ENCODE measurements at regions not wholly inside any gene's neighbourhood (a gene's known extent, or its start where the extent isn't known, plus 50 kb on each side); places are given as distances from the start of the nearest gene placed in this dataset.
"Not testable (repeated sequence)": the region's sequence is repeated elsewhere in the genome, so short reads cannot be mapped to it uniquely, and the experiment has no call there.

DNA sequence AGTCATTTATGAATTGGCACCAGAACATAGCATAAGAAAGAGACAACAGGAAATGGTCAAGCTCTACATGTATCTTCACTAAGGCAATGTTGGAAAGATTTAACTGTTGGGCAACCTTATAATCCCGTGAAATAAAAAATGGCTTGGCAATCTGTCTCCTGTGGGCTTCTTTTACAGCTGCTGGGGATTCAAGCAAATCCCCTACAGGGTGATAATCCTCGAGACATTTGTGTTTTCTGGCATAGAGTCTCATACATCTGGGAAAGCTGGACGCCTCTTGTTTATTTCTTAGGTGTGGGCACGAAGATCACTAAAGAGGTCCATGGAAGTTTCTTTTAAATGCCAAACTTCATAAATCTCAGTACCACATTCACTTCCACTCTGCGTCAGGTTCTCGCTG is 82.2 kb upstream of the GPR141 start:
- ChIA-PET POLR2A (no interaction called here), CTCF (no interaction called here)
- DNase-seq (ENCODE audit: extremely low spot score): no peak
- TF ChIP-seq FOXK2 (IDR thresholded peaks at IDR 0.05) (no peak), L3MBTL2 (conservative IDR thresholded peaks at IDR 0.05) (no peak), SP1 (IDR thresholded peaks at IDR 0.05) (no peak), ELF4 (IDR thresholded peaks at IDR 0.05) (no peak), ZNF384 (IDR thresholded peaks at IDR 0.05) (no peak), FOXM1 (IDR thresholded peaks at IDR 0.05; ENCODE audit: borderline replicate concordance) (no peak), PKNOX1 (IDR thresholded peaks at IDR 0.05) (no peak), SUZ12 (IDR thresholded peaks at IDR 0.05) (no peak), NFRKB (IDR thresholded peaks at IDR 0.05) (no peak), FOXA1 (IDR thresholded peaks at IDR 0.05) (no peak), BHLHE40 (IDR thresholded peaks at IDR 0.05; ENCODE audit: borderline replicate concordance) (no peak), HDGF (IDR thresholded peaks at IDR 0.05; ENCODE audit: borderline replicate concordance) (no peak), CTBP1 (IDR thresholded peaks at IDR 0.05; ENCODE audit: borderline replicate concordance) (no peak)

DNA sequence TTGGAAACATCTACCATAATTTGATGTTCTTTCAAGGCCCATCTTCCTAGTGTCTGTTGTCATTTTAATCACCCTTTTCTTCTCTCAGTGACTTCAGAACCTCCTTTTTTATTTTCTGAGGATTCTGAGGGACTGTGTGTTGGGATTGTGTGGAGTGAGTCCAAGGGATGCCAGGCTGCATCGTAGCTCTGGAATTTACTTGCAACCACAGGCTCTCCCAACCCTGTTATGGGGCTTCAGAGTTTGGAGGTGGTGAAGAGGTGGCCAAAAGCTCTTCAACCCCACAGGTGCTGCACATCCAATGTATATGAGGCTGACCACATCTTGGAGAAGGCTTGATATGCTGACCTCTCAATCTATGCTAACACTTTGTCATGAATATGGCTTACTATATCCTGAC is 79.5 kb upstream of the GPR141 start:
- TF ChIP-seq LEF1 (IDR thresholded peaks at IDR 0.05; ENCODE audit: borderline replicate concordance): no peak
- TF ChIP-seq TARDBP (IDR thresholded peaks at IDR 0.05): no peak
- no peak for TF ChIP-seq FOXM1 (IDR thresholded peaks at IDR 0.05; ENCODE audit: borderline replicate concordance)
- no peak for TF ChIP-seq PKNOX1 (IDR thresholded peaks at IDR 0.05)
- TF ChIP-seq L3MBTL2 (conservative IDR thresholded peaks at IDR 0.05): no peak
- TF ChIP-seq SUZ12 (IDR thresholded peaks at IDR 0.05): no peak
- TF ChIP-seq ZNF384 (IDR thresholded peaks at IDR 0.05): no peak
- no peak for TF ChIP-seq BHLHE40 (IDR thresholded peaks at IDR 0.05; ENCODE audit: borderline replicate concordance)
- no peak for TF ChIP-seq CTBP1 (IDR thresholded peaks at IDR 0.05; ENCODE audit: borderline replicate concordance)
- TF ChIP-seq ARNT (IDR thresholded peaks at IDR 0.05): no peak
- no peak for TF ChIP-seq FOXA1 (IDR thresholded peaks at IDR 0.05)
- TF ChIP-seq HDGF (IDR thresholded peaks at IDR 0.05; ENCODE audit: borderline replicate concordance): no peak
- TF ChIP-seq FOXK2 (IDR thresholded peaks at IDR 0.05): no peak
- no peak for TF ChIP-seq NFRKB (IDR thresholded peaks at IDR 0.05)
- no peak for DNase-seq (ENCODE audit: extremely low spot score)
- ChIA-PET POLR2A (no interaction called here), CTCF (no interaction called here)

DNA sequence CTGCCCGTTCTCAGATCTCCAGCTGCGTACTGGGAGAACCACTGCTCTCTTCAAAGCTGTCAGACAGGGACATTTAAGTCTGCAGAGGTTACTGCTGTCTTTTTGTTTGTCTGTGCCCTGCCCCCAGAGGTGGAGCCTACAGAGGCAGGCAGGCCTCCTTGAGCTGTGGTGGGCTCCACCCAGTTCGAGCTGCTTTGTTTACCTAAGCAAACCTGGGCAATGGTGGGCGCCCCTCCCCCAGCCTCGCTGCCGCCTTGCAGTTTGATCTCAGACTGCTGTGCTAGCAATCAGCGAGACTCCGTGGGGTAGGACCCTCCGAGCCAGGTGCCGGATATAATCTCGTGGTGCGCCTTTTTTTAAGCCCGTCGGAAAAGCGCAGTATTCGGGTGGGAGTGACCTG is 66.2 kb upstream of the GPR141 start:
- DNase-seq (ENCODE audit: extremely low spot score); CTCF ChIA-PET; POLR2A ChIA-PET: not testable (repeated sequence)

DNA sequence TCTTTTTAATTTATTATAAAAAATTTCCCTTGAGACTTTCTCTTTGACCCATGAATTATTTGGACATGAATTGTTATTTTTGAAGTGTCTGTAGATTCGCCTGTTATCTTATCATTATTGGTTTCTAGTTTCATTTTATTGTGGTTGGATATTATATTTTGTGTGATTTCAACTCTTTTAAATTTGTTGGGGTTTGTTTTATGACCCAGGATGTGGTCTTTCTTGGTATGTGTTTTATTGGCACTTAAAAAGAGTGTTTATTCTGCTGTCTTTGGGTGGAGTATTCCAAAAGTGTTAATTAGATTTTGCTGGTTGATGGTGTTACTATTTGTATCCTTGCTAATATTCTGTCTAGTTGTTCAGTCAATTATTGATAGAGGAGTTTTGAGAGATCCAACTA is 50.5 kb upstream of the GPR141 start:
- TF ChIP-seq TARDBP (IDR thresholded peaks at IDR 0.05): no peak
- TF ChIP-seq CTBP1 (IDR thresholded peaks at IDR 0.05; ENCODE audit: borderline replicate concordance): peak; percentile 41; the same call in 1 of the 2 replicates
- ChIA-PET CTCF (no interaction called here), POLR2A (no interaction called here)
- no peak for DNase-seq (ENCODE audit: extremely low spot score)

Data from HEK293T (cell line).